Keratinocyte (primary cell): ENCODE measurements at regions not wholly inside any gene's neighbourhood (a gene's known extent, or its start where the extent isn't known, plus 50 kb on each side); places are given as distances from the start of the nearest gene placed in this dataset.

Experiments used
- DNase-seq: peaks from one replicate; pipeline ENCODE4 v3.0.0-alpha.2; 2011; ENCODE audit warnings: low read depth, missing footprints, low spot score
- FAIRE-seq: peaks from 2 replicates; lab custom pipeline; 2011; peaks lifted over from hg19 to GRCh38; lab: Jason Lieb, UNC
- H2AFZ ChIP-seq: 2 replicates; pipeline ENCODE4 v1.6.0; 2012; ENCODE audit warnings: low read length, control low read depth, inconsistent platforms; ENCODE audit not compliant: control insufficient read depth
- H3K27ac ChIP-seq: 2 replicates; pipeline ENCODE4 v1.5.1; 2011; ENCODE audit warnings: low read length; ENCODE audit not compliant: control insufficient read depth, insufficient read depth
- H3K27me3 ChIP-seq: 3 replicates; pipeline ENCODE4 v1.6.0; 2011; ENCODE audit warnings: low read length; ENCODE audit not compliant: control insufficient read depth, insufficient read depth; ENCODE audit errors: extremely low read depth
- H3K36me3 ChIP-seq, 2 experiments: 2 replicates in 1 of 2; 3 replicates in 1 of 2; pipeline ENCODE4 v1.5.1; 2011; ENCODE audit warnings: low read length in 2 of 2, mild to moderate bottlenecking in 1 of 2; ENCODE audit not compliant: control insufficient read depth in 2 of 2, insufficient read depth in 2 of 2; ENCODE audit errors: extremely low read depth in 1 of 2
- H3K4me1 ChIP-seq: 3 replicates; pipeline ENCODE4 v1.5.1; 2011; ENCODE audit warnings: low read length; ENCODE audit not compliant: control insufficient read depth, insufficient read depth; ENCODE audit errors: extremely low read depth
- H3K4me2 ChIP-seq: 3 replicates; pipeline ENCODE4 v1.6.0; 2011; ENCODE audit warnings: low read depth, low read length; ENCODE audit not compliant: control insufficient read depth, insufficient read depth; ENCODE audit errors: extremely low read depth
- H3K4me3 ChIP-seq, 3 experiments: fragments of 200-600 bp in 1 of 3; sonication (generic) in 1 of 3; 2 replicates in 2 of 3; 3 replicates in 1 of 3; pipeline ENCODE4 v1.5.1; 2011 to 2016; ENCODE audit warnings: low read length in 3 of 3, mild to moderate bottlenecking in 3 of 3, control low read depth in 2 of 3, inconsistent platforms in 1 of 3, low read depth in 1 of 3, mixed read lengths in 1 of 3, mixed run types in 1 of 3, moderate library complexity in 1 of 3; ENCODE audit not compliant: control insufficient read depth in 2 of 3, insufficient read depth in 2 of 3; ENCODE audit errors: extremely low read depth in 1 of 3
- H3K79me2 ChIP-seq: 2 replicates; pipeline ENCODE4 v1.6.0; 2012; ENCODE audit warnings: low read length; ENCODE audit not compliant: control insufficient read depth, insufficient read depth
- H3K9ac ChIP-seq: 3 replicates; pipeline ENCODE4 v1.6.0; 2011; ENCODE audit warnings: low read length; ENCODE audit not compliant: control insufficient read depth, insufficient read depth; ENCODE audit errors: extremely low read depth
- H3K9me1 ChIP-seq: 3 replicates; pipeline ENCODE4 v1.6.0; 2011; ENCODE audit warnings: low read length; ENCODE audit not compliant: control insufficient read depth, insufficient read depth; ENCODE audit errors: extremely low read depth
- H3K9me3 ChIP-seq: 2 replicates; pipeline ENCODE4 v1.5.1; 2012; ENCODE audit warnings: low read depth, low read length; ENCODE audit not compliant: control insufficient read depth
- H4K20me1 ChIP-seq: 3 replicates; pipeline ENCODE4 v1.6.0; 2011; ENCODE audit warnings: low read length; ENCODE audit not compliant: control insufficient read depth, insufficient read depth; ENCODE audit errors: extremely low read depth
- EZH2 ChIP-seq: IDR thresholded peaks from one replicate; pipeline ENCODE4 v1.6.1; 2012; ENCODE audit warnings: inconsistent platforms, mild to moderate bottlenecking, low read length, moderate library complexity
- dilution Hi-C: fragments of 300-500 bp; cut with MboI; formaldehyde crosslinking; loops from one replicate; pipeline ENCODE4 v1.7.0; 2020; ENCODE audit warnings: low sequenced_read_pairs; ENCODE audit not compliant: extremely low pct_ligation_motif_present
- TF ChIP-seq, protein P1 (sequence below), 3 experiments: IDR thresholded peaks in 1 of 3; conservative IDR thresholded peaks in 1 of 3; optimal IDR thresholded peaks in 1 of 3; 2 replicates in 2 of 3; 3 replicates in 1 of 3; pipeline versions ENCODE3 to v1.5.1; 2011; ENCODE audit warnings: low read length in 3 of 3, mild to moderate bottlenecking in 3 of 3, moderate library complexity in 2 of 3, control low read depth in 1 of 3, inconsistent platforms in 1 of 3; ENCODE audit not compliant: insufficient read depth in 2 of 3; ENCODE audit errors: extremely low read depth in 1 of 3

DNA sequence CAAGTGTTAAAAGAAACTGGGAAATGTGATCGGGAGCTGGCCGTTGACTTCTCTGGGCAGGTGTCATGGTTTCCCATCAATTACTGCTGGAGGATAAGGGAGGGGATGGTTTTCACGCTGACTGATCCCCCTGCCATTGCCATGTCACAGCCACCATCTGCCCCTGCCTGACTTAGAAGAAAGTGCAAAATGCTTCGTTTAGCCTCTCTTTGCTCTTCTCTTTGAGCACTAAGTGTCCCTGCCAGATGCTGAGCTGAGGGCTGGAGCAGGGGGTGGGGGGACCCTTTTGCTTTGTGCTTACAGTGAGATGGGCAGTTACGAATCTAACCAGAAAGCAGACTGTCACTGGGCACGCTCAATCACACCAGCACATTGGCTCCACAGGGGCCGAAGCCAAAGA, 138.4 kb upstream of the ALDH1B1 start:
- no peak for DNase-seq
- TF ChIP-seq, protein P1, sequence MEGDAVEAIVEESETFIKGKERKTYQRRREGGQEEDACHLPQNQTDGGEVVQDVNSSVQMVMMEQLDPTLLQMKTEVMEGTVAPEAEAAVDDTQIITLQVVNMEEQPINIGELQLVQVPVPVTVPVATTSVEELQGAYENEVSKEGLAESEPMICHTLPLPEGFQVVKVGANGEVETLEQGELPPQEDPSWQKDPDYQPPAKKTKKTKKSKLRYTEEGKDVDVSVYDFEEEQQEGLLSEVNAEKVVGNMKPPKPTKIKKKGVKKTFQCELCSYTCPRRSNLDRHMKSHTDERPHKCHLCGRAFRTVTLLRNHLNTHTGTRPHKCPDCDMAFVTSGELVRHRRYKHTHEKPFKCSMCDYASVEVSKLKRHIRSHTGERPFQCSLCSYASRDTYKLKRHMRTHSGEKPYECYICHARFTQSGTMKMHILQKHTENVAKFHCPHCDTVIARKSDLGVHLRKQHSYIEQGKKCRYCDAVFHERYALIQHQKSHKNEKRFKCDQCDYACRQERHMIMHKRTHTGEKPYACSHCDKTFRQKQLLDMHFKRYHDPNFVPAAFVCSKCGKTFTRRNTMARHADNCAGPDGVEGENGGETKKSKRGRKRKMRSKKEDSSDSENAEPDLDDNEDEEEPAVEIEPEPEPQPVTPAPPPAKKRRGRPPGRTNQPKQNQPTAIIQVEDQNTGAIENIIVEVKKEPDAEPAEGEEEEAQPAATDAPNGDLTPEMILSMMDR (optimal IDR thresholded peaks at IDR 0.05 in 1 of 3, IDR thresholded peaks at IDR 0.05 in 1 of 3, conservative IDR thresholded peaks at IDR 0.05 in 1 of 3; ENCODE audit: extremely low read depth in 1 of 3, insufficient read depth in 2 of 3, low read length in 3 of 3): no peak
- no peak for TF ChIP-seq EZH2

DNA sequence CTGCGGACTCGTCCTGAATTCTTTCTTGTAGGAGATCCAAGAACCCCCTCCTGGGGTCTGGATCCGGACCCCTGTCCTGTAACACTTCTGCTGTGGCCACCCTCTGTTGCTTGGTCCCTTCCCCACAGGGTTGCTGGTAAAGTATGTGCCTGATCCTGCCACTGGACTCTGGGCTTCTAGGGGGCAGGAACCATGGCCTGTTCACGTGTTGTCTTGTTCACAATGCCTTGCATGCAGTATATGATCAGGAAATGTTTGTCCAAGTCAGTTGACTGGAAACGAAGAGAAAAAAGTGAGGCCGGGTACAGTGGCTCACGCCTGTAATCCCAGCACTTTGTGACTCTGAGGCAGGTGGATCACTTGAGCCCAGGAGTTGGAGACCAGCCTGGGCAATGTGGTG, 139.3 kb upstream of the ALDH1B1 start:
- Histone ChIP-seq H3K79me2 (no peaks in the 10 kb centered on the region), H4K20me1 (no peaks in the 10 kb centered on the region), H3K4me1 (no peaks in the 10 kb centered on the region), H3K4me3 (no peak overlapping the region), H3K27ac (no peak overlapping the region), H3K4me2 (no peak overlapping the region), H3K9ac (no peak overlapping the region), H3K9me3 (no peaks in the 10 kb centered on the region), H3K9me1 (no peaks in the 10 kb centered on the region), H3K27me3 (peaks cover 4% of the 10 kb centered on the region), H3K36me3 (no peaks in the 10 kb centered on the region), H2AFZ (no peak overlapping the region)
- DNase-seq (no peak), FAIRE-seq (no peak)
- dilution Hi-C loops: no loop called here
- TF ChIP-seq, protein P1 (optimal IDR thresholded peaks at IDR 0.05 in 1 of 3, IDR thresholded peaks at IDR 0.05 in 1 of 3, conservative IDR thresholded peaks at IDR 0.05 in 1 of 3; ENCODE audit: extremely low read depth in 1 of 3, insufficient read depth in 2 of 3, low read length in 3 of 3): no peak
- no peak for TF ChIP-seq EZH2

More for the DNA sequence above, 138.4 kb upstream of the ALDH1B1 start:
- peaks cover 4% of the 10 kb centered on the region for H3K27me3 ChIP-seq
- no peak overlapping the region for H3K9ac ChIP-seq
- H3K4me3 ChIP-seq: no peak overlapping the region
- H3K9me1 ChIP-seq: no peaks in the 10 kb centered on the region
- H4K20me1 ChIP-seq: no peaks in the 10 kb centered on the region
- H3K4me2 ChIP-seq: no peak overlapping the region
- H3K9me3 ChIP-seq: no peaks in the 10 kb centered on the region
- dilution Hi-C loops: no loop called here
- H3K79me2 ChIP-seq: no peaks in the 10 kb centered on the region
- H3K27ac ChIP-seq: no peak overlapping the region
- no peak for FAIRE-seq
- H2AFZ ChIP-seq: no peak overlapping the region
- no peaks in the 10 kb centered on the region for H3K4me1 ChIP-seq
- no peaks in the 10 kb centered on the region for H3K36me3 ChIP-seq
